GM12864 (cell line): ENCODE measurements at regions not wholly inside any gene's neighbourhood (a gene's known extent, or its start where the extent isn't known, plus 50 kb on each side); places are given as distances from the start of the nearest gene placed in this dataset.

Experiments used
- DNase-seq: peaks from one replicate; pipeline ENCODE4 v3.0.0-alpha.2; 2011; ENCODE audit warnings: low read depth
- H3K4me3 ChIP-seq: 2 replicates; pipeline ENCODE4 v1.5.1; 2011; ENCODE audit warnings: mild to moderate bottlenecking, low read depth, low read length, control low read depth
- TF ChIP-seq, protein P1 (sequence below): IDR thresholded peaks from 2 replicates; pipeline ENCODE4 v1.5.1; 2011; ENCODE audit warnings: low read depth, mild to moderate bottlenecking, moderate library complexity, low read length, control low read depth, inconsistent platforms; ENCODE audit errors: missing control alignments

DNA sequence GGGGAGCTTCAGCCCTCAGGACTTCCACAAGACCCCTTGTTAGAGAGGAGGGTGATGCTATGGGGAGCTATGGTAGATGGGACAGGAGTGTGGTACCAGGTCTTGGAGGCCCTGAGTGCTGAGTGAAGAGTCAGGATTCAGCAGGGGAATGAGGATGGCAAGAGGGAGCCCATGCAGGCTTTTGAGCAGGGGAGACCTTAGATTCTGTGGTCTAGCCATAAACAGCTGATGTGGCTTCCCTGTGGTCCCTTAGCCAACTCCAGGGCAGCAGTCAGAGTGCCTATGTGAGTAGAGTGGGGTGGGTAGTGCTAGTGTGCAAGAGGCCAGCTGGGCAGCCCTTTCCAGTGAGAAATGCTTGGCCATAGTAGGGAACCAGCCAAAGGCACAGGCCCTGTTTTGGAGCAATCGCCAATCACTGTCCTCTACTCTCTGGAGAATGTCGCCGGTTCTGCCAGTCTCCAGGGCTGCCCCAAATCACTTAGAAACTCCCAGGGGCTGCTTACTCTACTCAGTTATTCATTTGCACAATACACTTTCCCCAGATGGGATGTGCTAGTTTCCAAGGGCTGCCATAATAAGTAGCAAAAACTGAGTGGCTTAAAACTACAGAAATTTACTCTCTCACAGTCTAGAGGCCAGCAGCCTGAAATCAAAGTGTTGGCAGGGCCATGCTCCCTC, 310.5 kb downstream of the SMAD2 start:
- no peak overlapping the region for H3K4me3 ChIP-seq
- no peak for DNase-seq
- TF ChIP-seq, protein P1, sequence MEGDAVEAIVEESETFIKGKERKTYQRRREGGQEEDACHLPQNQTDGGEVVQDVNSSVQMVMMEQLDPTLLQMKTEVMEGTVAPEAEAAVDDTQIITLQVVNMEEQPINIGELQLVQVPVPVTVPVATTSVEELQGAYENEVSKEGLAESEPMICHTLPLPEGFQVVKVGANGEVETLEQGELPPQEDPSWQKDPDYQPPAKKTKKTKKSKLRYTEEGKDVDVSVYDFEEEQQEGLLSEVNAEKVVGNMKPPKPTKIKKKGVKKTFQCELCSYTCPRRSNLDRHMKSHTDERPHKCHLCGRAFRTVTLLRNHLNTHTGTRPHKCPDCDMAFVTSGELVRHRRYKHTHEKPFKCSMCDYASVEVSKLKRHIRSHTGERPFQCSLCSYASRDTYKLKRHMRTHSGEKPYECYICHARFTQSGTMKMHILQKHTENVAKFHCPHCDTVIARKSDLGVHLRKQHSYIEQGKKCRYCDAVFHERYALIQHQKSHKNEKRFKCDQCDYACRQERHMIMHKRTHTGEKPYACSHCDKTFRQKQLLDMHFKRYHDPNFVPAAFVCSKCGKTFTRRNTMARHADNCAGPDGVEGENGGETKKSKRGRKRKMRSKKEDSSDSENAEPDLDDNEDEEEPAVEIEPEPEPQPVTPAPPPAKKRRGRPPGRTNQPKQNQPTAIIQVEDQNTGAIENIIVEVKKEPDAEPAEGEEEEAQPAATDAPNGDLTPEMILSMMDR, result no peak

GRCh38 chr18:47618758-47619157, 311.7 kb downstream of the SMAD2 start:
- H3K4me3 ChIP-seq, result no peak overlapping the region
- TF ChIP-seq, protein P1, result no peak
- DNase-seq, result no peak

DNA sequence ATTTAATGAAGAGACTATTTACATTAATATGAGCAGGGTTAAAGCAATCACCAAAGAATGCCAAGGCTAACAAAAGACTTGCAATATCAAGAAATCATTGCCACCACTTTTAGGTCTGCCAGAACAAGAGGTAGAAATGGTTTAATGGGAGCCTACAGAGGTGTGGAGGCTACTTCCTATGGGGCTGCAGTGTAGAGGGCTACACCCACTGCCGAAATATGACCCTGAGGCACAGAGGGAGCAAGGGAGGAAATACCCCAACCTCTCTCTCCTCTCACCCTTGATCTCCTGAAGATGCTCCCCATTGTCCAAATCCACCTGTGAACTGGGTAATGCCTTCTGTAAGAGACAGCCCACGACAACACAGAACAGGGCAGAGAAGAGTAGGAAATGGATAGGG, 315.4 kb downstream of the SMAD2 start:
- no peak for DNase-seq
- TF ChIP-seq, protein P1, result no peak
- no peak overlapping the region for H3K4me3 ChIP-seq

DNA sequence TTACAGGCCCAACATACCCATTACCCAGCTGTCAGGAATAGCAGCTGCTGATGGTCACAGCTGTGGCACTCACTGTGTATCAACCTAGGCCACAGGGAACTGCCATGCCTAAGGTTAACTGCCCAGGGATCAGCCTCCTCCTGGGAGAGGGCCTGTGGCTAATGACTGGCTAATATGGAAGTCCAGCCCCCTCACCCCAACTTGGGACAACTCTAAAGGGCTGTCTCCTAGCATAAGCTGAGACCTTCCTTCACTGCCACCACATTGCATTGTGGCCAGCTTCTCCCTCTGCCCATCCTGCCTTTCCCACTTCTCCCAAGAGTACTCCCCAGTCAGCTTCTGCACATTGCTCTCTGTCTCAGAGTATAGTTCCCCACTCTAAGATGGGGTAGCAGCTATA, 316.5 kb downstream of the SMAD2 start:
- TF ChIP-seq, protein P1, result no peak
- no peak for DNase-seq
- H3K4me3 ChIP-seq, result no peak overlapping the region

GRCh38 chr18:47611649-47612048, 318.8 kb downstream of the SMAD2 start:
- H3K4me3 ChIP-seq, result no peak overlapping the region
- TF ChIP-seq, protein P1, result no peak
- DNase-seq, result no peak

- TF ChIP-seq, protein P1, result no peak
- H3K4me3 ChIP-seq, result no peak overlapping the region
- DNase-seq, result no peak
Measured at GRCh38 chr18:47606526-47606925, 323.9 kb downstream of the SMAD2 start.

DNA sequence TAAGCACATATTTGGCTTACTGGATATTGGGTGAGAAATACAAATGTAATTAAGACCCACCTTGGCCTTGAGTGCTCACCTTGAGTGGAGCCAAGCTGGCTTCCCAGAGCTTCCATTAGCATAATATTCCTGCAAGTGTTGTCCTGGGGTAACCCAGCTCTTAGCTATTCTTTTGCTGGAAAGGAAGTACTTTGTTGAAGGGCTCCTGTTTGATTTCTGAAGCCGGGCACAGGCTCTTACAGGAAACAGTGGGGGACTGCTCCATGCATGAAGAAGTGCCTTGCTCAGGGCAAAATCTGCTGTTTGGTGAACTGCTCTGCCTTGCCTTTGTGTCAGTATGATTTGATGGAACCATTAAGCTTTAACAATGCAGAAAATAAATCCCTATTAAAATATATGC, 325.4 kb downstream of the SMAD2 start:
- no peak for DNase-seq
- H3K4me3 ChIP-seq, result no peak overlapping the region
- TF ChIP-seq, protein P1, result no peak
